NCI-H1092 (cell line): ENCODE measurements at regions not wholly inside any gene's neighbourhood (a gene's known extent, or its start where the extent isn't known, plus 50 kb on each side); places are given as distances from the start of the nearest gene placed in this dataset.

Experiments used
- DNase-seq: peaks from one replicate; lab custom pipeline; 2025; lab: John Stamatoyannopoulos, UW

- DNase-seq = no peak
Observed at GRCh38 chr12:130074661-130075406, 87.4 kb upstream of the FZD10 start.

- no peak for DNase-seq
Observed at GRCh38 chr12:130075497-130076076, 86.7 kb upstream of the FZD10 start.

- no peak for DNase-seq
Observed at GRCh38 chr12:130076126-130076525, 86.1 kb upstream of the FZD10 start.

GRCh38 chr12:130076752-130077151 lies 85.5 kb upstream of the FZD10 start:
- no peak for DNase-seq

GRCh38 chr12:130078852-130079251 lies 83.4 kb upstream of the FZD10 start:
- no peak for DNase-seq

- DNase-seq = no peak
Observed at GRCh38 chr12:130079279-130079678, 83.0 kb upstream of the FZD10 start.

- no peak for DNase-seq
Observed at GRCh38 chr12:130080205-130080604, 82.1 kb upstream of the FZD10 start.

- DNase-seq = no peak
Observed at GRCh38 chr12:130081117-130081805, 81.0 kb upstream of the FZD10 start.

GRCh38 chr12:130083002-130083401 lies 79.3 kb upstream of the FZD10 start:
- DNase-seq = no peak

- DNase-seq = no peak
Observed at GRCh38 chr12:130083734-130084133, 78.5 kb upstream of the FZD10 start.

- DNase-seq = no peak
Observed at GRCh38 chr12:130084359-130084758, 77.9 kb upstream of the FZD10 start.

GRCh38 chr12:130086248-130086647 lies 76.0 kb upstream of the FZD10 start:
- DNase-seq = no peak

- DNase-seq = no peak
Observed at GRCh38 chr12:130086797-130087196, 75.5 kb upstream of the FZD10 start.

- DNase-seq = no peak
Observed at GRCh38 chr12:130087222-130087621, 75.0 kb upstream of the FZD10 start.

- no peak for DNase-seq
Observed at GRCh38 chr12:130088504-130088903, 73.8 kb upstream of the FZD10 start.

- no peak for DNase-seq
Observed at GRCh38 chr12:130090542-130090941, 71.7 kb upstream of the FZD10 start.

GRCh38 chr12:130093380-130093779 lies 68.9 kb upstream of the FZD10 start:
- no peak for DNase-seq

- DNase-seq = no peak
Observed at GRCh38 chr12:130097342-130097741, 64.9 kb upstream of the FZD10 start.

GRCh38 chr12:130097798-130098255 lies 64.4 kb upstream of the FZD10 start:
- DNase-seq = no peak

- DNase-seq = no peak
Observed at GRCh38 chr12:130098301-130099005, 63.8 kb upstream of the FZD10 start.

- no peak for DNase-seq
Observed at GRCh38 chr12:130100634-130101362, 61.5 kb upstream of the FZD10 start.

- no peak for DNase-seq
Observed at GRCh38 chr12:130101370-130101769, 60.9 kb upstream of the FZD10 start.
